ENCODE measurements at regions not wholly inside any gene's neighbourhood (a gene's known extent, or its start where the extent isn't known, plus 50 kb on each side); places are given as distances from the start of the nearest gene placed in this dataset.

- TF ChIP-seq CTCF (IDR thresholded peaks at IDR 0.05 in 2 of 3, conservative IDR thresholded peaks at IDR 0.05 in 1 of 3; ENCODE audit: borderline replicate concordance in 1 of 3, insufficient read depth in 1 of 3, low read depth in 2 of 3, low read length in 2 of 3): no peak
- TF ChIP-seq MAX (IDR thresholded peaks at IDR 0.05): no peak
- TF ChIP-seq, protein P1, sequence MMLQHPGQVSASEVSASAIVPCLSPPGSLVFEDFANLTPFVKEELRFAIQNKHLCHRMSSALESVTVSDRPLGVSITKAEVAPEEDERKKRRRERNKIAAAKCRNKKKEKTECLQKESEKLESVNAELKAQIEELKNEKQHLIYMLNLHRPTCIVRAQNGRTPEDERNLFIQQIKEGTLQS (IDR thresholded peaks at IDR 0.05): no peak
- TF ChIP-seq FOSL1 (IDR thresholded peaks at IDR 0.05; ENCODE audit: low read depth): no peak
Observed at GRCh38 chr2:150266931-150267330, 220.5 kb downstream of the RND3 start (continued).

DNA sequence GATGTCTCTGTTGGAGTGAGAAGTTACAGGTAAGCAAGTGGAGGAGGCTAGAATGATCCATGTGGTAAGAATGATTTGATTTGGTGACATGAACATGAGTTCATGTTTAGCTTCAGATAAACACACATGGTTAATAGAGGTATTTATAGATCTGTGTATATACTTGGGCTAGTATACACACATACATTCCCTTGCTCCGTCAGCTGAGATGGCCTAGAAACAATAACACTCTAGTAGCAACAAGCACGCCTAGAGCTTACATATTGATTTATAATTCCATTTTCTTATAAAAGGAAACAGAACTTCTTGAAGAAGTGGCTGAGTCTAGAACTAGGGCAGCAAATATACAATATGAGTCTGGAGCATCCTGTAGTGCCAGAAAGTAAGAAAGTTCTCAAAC, 223.0 kb downstream of the RND3 start:
- Histone ChIP-seq H3K27ac (ENCODE audit: low read depth, low read length) (no peak overlapping the region), H3K4me3 (replicated peaks in 1 of 2; ENCODE audit: low read depth in 1 of 2, low read length in 2 of 2) (no peak overlapping the region), H4K20me1 (ENCODE audit: insufficient read depth) (no peaks in the 10 kb centered on the region), H3K4me2 (ENCODE audit: low read length) (no peak overlapping the region), H2AFZ (ENCODE audit: low read depth, low read length, poor library complexity, severe bottlenecking) (no peak overlapping the region), H3K27me3 (ENCODE audit: insufficient read depth, low read length) (no peaks in the 10 kb centered on the region), H3K79me2 (ENCODE audit: insufficient read depth, low read length) (no peaks in the 10 kb centered on the region), H3K9me3 (ENCODE audit: control insufficient read depth in 1 of 2, insufficient read depth in 1 of 2, low read depth in 1 of 2, low read length in 2 of 2) (no peaks in the 10 kb centered on the region), H3K9ac (ENCODE audit: low read length) (no peak overlapping the region), H3K9me2 (ENCODE audit: insufficient read depth) (no peaks in the 10 kb centered on the region), H3K36me3 (ENCODE audit: control insufficient read depth in 1 of 2, insufficient read depth in 2 of 2, low read length in 2 of 2) (no peaks in the 10 kb centered on the region), H3K4me1 (ENCODE audit: control insufficient read depth in 1 of 2, insufficient read depth in 2 of 2, low read length in 2 of 2) (no peaks in the 10 kb centered on the region)
- BruUV-seq (replicated peaks): no TSS peak
- TF ChIP-seq YY1 (IDR thresholded peaks at IDR 0.05; ENCODE audit: extremely low read depth, insufficient replicate concordance, low read depth, low read length) (no peak), CTCF (IDR thresholded peaks at IDR 0.05 in 2 of 3, conservative IDR thresholded peaks at IDR 0.05 in 1 of 3; ENCODE audit: borderline replicate concordance in 1 of 3, insufficient read depth in 1 of 3, low read depth in 2 of 3, low read length in 2 of 3) (no peak), JUND (IDR thresholded peaks at IDR 0.05) (no peak), EGR1 (IDR thresholded peaks at IDR 0.05; ENCODE audit: low read depth) (no peak), RAD21 (IDR thresholded peaks at IDR 0.05; ENCODE audit: low read depth) (no peak), POLR2A (IDR thresholded peaks at IDR 0.05; ENCODE audit: borderline replicate concordance, extremely low read depth, insufficient read depth, insufficient read length) (no peak)
- DNase-seq (ENCODE audit: low read depth, low spot score) (no peak), ATAC-seq (no peak)
- intact Hi-C loops (cut with micrococcal nuclease): no loop called here
- CTCF ChIA-PET: no interaction called here
- POLR2A ChIA-PET: no interaction called here
- RAD21 ChIA-PET (ENCODE audit: low non-redundant PET in 1 of 2, low total read pairs in 2 of 2, uncharacterized antibody in 2 of 2, unreplicated experiment in 2 of 2): no interaction called here
